ENCODE measurements at regions not wholly inside any gene's neighbourhood (a gene's known extent, or its start where the extent isn't known, plus 50 kb on each side); places are given as distances from the start of the nearest gene placed in this dataset.

DNA sequence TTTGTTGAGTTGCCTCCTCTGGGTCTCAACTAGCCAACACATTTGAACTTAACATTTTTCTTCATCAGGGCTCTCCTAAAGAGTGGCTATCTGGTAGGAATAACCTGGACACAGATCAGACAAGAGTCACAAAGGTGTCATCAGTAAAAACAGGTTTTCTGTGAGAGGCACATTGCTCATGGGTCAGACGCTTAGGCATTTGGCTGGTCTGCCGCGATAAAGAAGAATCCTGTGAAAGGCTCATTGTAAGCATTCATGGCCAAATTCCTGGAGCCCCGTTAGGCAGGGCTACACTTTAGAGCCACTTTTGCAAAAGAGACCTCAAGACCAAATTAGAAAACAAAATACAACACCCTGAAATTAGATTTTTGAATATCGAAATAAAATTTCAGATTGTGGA is 64.2 kb upstream of the PDE4B start:
- TF ChIP-seq, protein P1, sequence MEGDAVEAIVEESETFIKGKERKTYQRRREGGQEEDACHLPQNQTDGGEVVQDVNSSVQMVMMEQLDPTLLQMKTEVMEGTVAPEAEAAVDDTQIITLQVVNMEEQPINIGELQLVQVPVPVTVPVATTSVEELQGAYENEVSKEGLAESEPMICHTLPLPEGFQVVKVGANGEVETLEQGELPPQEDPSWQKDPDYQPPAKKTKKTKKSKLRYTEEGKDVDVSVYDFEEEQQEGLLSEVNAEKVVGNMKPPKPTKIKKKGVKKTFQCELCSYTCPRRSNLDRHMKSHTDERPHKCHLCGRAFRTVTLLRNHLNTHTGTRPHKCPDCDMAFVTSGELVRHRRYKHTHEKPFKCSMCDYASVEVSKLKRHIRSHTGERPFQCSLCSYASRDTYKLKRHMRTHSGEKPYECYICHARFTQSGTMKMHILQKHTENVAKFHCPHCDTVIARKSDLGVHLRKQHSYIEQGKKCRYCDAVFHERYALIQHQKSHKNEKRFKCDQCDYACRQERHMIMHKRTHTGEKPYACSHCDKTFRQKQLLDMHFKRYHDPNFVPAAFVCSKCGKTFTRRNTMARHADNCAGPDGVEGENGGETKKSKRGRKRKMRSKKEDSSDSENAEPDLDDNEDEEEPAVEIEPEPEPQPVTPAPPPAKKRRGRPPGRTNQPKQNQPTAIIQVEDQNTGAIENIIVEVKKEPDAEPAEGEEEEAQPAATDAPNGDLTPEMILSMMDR (IDR thresholded peaks at IDR 0.05): no peak
- TF ChIP-seq EZH2phosphoT487 (IDR thresholded peaks at IDR 0.05) (no peak), EZH2 (IDR thresholded peaks at IDR 0.05) (no peak)
- H2AFZ ChIP-seq (replicated peaks): no peak overlapping the region
- H3K27me3 Mint-ChIP-seq (ENCODE audit: insufficient read depth, low read depth): no peaks in the 10 kb centered on the region

DNA sequence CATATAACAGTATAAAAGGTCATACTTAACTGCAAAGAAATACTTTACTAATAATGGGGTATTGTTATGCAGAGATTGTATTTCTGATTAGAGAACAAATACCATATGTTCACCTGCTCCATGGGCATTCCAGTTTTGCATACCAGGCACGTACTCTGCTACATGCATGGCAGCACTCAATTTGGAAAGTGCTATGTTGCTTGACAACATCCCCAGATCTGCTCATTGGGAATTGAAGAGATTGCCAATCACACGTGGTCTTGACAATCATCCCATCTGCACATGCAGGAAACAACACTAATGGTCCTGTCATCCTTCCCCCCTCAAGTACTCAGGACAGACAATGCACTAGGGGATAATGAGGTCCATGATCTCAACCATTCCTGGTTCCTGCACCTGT is 63.4 kb upstream of the PDE4B start:
- H3F3A ChIP-seq (ENCODE audit: low read depth): no peaks in the 10 kb centered on the region
- TF ChIP-seq EZH2 (IDR thresholded peaks at IDR 0.05): no peak
- no peak for TF ChIP-seq EZH2phosphoT487 (IDR thresholded peaks at IDR 0.05)
- TF ChIP-seq, protein P1 (IDR thresholded peaks at IDR 0.05): no peak
- H3K27me3 ChIP-seq: no peaks in the 10 kb centered on the region
- Mint-ChIP-seq H3K27me3 (ENCODE audit: insufficient read depth, low read depth) (no peaks in the 10 kb centered on the region), H3K27ac (no peak overlapping the region), H3K4me3 (no peak overlapping the region), H3K36me3 (no peaks in the 10 kb centered on the region), H3K4me1 (no peaks in the 10 kb centered on the region), H3K9me3 (no peaks in the 10 kb centered on the region)
- H3K4me1 ChIP-seq: no peaks in the 10 kb centered on the region
- no peaks in the 10 kb centered on the region for H4K20me1 ChIP-seq (ENCODE audit: low read depth)
- no peak for DNase-seq (ENCODE audit: low spot score)
- H3K36me3 ChIP-seq: no peaks in the 10 kb centered on the region
- no peaks in the 10 kb centered on the region for H3K9me3 ChIP-seq (ENCODE audit: low read depth)
- H3K27ac ChIP-seq: no peak overlapping the region
- H3K4me2 ChIP-seq: no peak overlapping the region
- no peaks in the 10 kb centered on the region for H3K79me2 ChIP-seq (ENCODE audit: low read depth)
- H3K9ac ChIP-seq: no peak overlapping the region
- H2AFZ ChIP-seq (replicated peaks): no peak overlapping the region
- H3K4me3 ChIP-seq: no peak overlapping the region

More for the DNA sequence above, 64.2 kb upstream of the PDE4B start:
- H3K79me2 ChIP-seq (ENCODE audit: low read depth): no peaks in the 10 kb centered on the region
- no peaks in the 10 kb centered on the region for H3F3A ChIP-seq (ENCODE audit: low read depth)
- H3K9me3 Mint-ChIP-seq: no peaks in the 10 kb centered on the region
- no peaks in the 10 kb centered on the region for H3K4me1 Mint-ChIP-seq
- no peak overlapping the region for H3K27ac ChIP-seq
- H3K27me3 ChIP-seq: no peaks in the 10 kb centered on the region
- no peak overlapping the region for H3K27ac Mint-ChIP-seq
- no peaks in the 10 kb centered on the region for H3K36me3 Mint-ChIP-seq
- H3K36me3 ChIP-seq: no peaks in the 10 kb centered on the region
- no peaks in the 10 kb centered on the region for H3K9me3 ChIP-seq (ENCODE audit: low read depth)
- no peak overlapping the region for H3K4me2 ChIP-seq
- DNase-seq (ENCODE audit: low spot score): peak; percentile 24
- no peak overlapping the region for H3K9ac ChIP-seq
- H3K4me1 ChIP-seq: no peaks in the 10 kb centered on the region
- no peak overlapping the region for H3K4me3 Mint-ChIP-seq
- H4K20me1 ChIP-seq (ENCODE audit: low read depth): no peaks in the 10 kb centered on the region
- no peak overlapping the region for H3K4me3 ChIP-seq

DNA sequence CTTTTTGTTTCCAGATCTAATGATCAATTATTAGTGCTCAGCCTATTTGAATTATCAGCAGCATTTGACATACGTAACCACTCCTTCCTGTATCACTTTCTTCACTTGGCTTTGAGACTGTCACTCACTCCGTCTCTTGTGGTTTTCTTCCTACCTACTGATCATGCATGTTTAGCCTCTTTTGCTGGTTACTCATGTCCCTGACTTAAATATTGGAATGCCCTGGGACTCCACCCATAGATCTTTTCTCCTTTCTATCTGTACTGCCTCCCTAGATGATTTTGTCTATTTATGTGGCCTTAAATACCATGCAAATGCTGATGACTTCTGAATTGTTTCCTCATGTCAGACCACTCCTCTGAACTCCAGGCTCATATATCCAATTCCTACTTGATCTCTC is 57.7 kb upstream of the PDE4B start:
- Histone ChIP-seq H3K9ac (no peak overlapping the region), H3K4me1 (no peaks in the 10 kb centered on the region), H4K20me1 (ENCODE audit: low read depth) (no peaks in the 10 kb centered on the region), H3F3A (ENCODE audit: low read depth) (no peaks in the 10 kb centered on the region), H3K36me3 (no peaks in the 10 kb centered on the region), H3K27me3 (no peaks in the 10 kb centered on the region), H3K4me3 (no peak overlapping the region), H3K27ac (no peak overlapping the region), H3K79me2 (ENCODE audit: low read depth) (no peaks in the 10 kb centered on the region), H3K4me2 (no peak overlapping the region), H3K9me3 (ENCODE audit: low read depth) (no peaks in the 10 kb centered on the region), H2AFZ (replicated peaks) (no peak overlapping the region)
- Mint-ChIP-seq H3K36me3 (no peaks in the 10 kb centered on the region), H3K9me3 (peaks cover 4% of the 10 kb centered on the region), H3K4me1 (no peaks in the 10 kb centered on the region), H3K4me3 (no peak overlapping the region), H3K27ac (no peak overlapping the region), H3K27me3 (ENCODE audit: insufficient read depth, low read depth) (no peaks in the 10 kb centered on the region)
- no peak for TF ChIP-seq EZH2phosphoT487 (IDR thresholded peaks at IDR 0.05)
- TF ChIP-seq EZH2 (IDR thresholded peaks at IDR 0.05): no peak
- TF ChIP-seq, protein P1 (IDR thresholded peaks at IDR 0.05): no peak
- DNase-seq (ENCODE audit: low spot score): no peak

All from neural progenitor cell (in vitro differentiated cells).